Activated gamma-delta T cell treated with anti-CD3 and anti-CD28 coated beads, Interleukin-2, amount 50 U/mL, for 16 hours (primary cell): ENCODE measurements at regions not wholly inside any gene's neighbourhood (a gene's known extent, or its start where the extent isn't known, plus 50 kb on each side); places are given as distances from the start of the nearest gene placed in this dataset.

Experiments
- DNase-seq: peaks from one replicate; pipeline ENCODE4 v3.0.0-alpha.2; 2020; ENCODE audit warnings: low read depth

- no peak for DNase-seq
Measured at GRCh38 chr13:84455143-84455905, 573.0 kb upstream of the SLITRK1 start.

- DNase-seq, result no peak
Measured at GRCh38 chr13:84447640-84447978, 565.3 kb upstream of the SLITRK1 start.

GRCh38 chr13:84446972-84447639, 564.8 kb upstream of the SLITRK1 start:
- DNase-seq, result no peak

GRCh38 chr13:84445776-84446175, 563.5 kb upstream of the SLITRK1 start:
- no peak for DNase-seq

GRCh38 chr13:84443463-84443862, 561.2 kb upstream of the SLITRK1 start:
- no peak for DNase-seq

- no peak for DNase-seq
Measured at GRCh38 chr13:84439108-84439507, 556.8 kb upstream of the SLITRK1 start.

- DNase-seq, result no peak
Measured at GRCh38 chr13:84433024-84433423, 550.8 kb upstream of the SLITRK1 start.

- no peak for DNase-seq
Measured at GRCh38 chr13:84431646-84432045, 549.4 kb upstream of the SLITRK1 start.

GRCh38 chr13:84430446-84430845, 548.2 kb upstream of the SLITRK1 start:
- DNase-seq, result no peak

GRCh38 chr13:84430015-84430414, 547.7 kb upstream of the SLITRK1 start:
- no peak for DNase-seq

- DNase-seq, result no peak
Measured at GRCh38 chr13:84418041-84418440, 535.8 kb upstream of the SLITRK1 start.

- DNase-seq, result no peak
Measured at GRCh38 chr13:84417416-84417815, 535.1 kb upstream of the SLITRK1 start.

GRCh38 chr13:84413016-84413415, 530.7 kb upstream of the SLITRK1 start:
- no peak for DNase-seq

GRCh38 chr13:84405286-84405685, 523.0 kb upstream of the SLITRK1 start:
- no peak for DNase-seq

GRCh38 chr13:84400706-84401105, 518.4 kb upstream of the SLITRK1 start:
- no peak for DNase-seq

GRCh38 chr13:84399320-84400085, 517.2 kb upstream of the SLITRK1 start:
- no peak for DNase-seq

- no peak for DNase-seq
Measured at GRCh38 chr13:84393981-84394625, 511.8 kb upstream of the SLITRK1 start.

GRCh38 chr13:84380866-84381265, 498.6 kb upstream of the SLITRK1 start:
- no peak for DNase-seq

GRCh38 chr13:84377106-84377505, 494.8 kb upstream of the SLITRK1 start:
- no peak for DNase-seq

GRCh38 chr13:84366506-84366905, 484.2 kb upstream of the SLITRK1 start:
- DNase-seq, result no peak

- DNase-seq, result no peak
Measured at GRCh38 chr13:84362777-84363176, 480.5 kb upstream of the SLITRK1 start.

GRCh38 chr13:84360822-84361221, 478.5 kb upstream of the SLITRK1 start:
- DNase-seq, result no peak

- DNase-seq, result no peak
Measured at GRCh38 chr13:84358601-84359000, 476.3 kb upstream of the SLITRK1 start.
